Parathyroid adenoma (tissue), 2 donors: ENCODE measurements at regions not wholly inside any gene's neighbourhood (a gene's known extent, or its start where the extent isn't known, plus 50 kb on each side); places are given as distances from the start of the nearest gene placed in this dataset.

Experiments used
- H2AFZ ChIP-seq: fragments of 300-600 bp; sonication (generic); one replicate; pipeline ENCODE4 v1.7.0; 2017; ENCODE audit warnings: antibody characterized with exemption, mild to moderate bottlenecking
- H3K27ac ChIP-seq: fragments of 300-600 bp; sonication (generic); one replicate; pipeline ENCODE4 v1.7.0; 2017
- H3K27me3 ChIP-seq: fragments of 300-600 bp; sonication (generic); one replicate; pipeline ENCODE4 v1.7.0; 2017; ENCODE audit warnings: low read length; ENCODE audit not compliant: control insufficient read depth, insufficient read depth
- H3K36me3 ChIP-seq: fragments of 300-600 bp; sonication (generic); one replicate; pipeline ENCODE4 v1.7.0; 2017; ENCODE audit warnings: low read length; ENCODE audit not compliant: control insufficient read depth, insufficient read depth
- H3K4me1 ChIP-seq: fragments of 300-600 bp; sonication (generic); one replicate; pipeline ENCODE4 v1.7.0; 2017; ENCODE audit warnings: control low read depth
- H3K4me2 ChIP-seq: fragments of 300-600 bp; sonication (generic); one replicate; pipeline ENCODE4 v1.7.0; 2017; ENCODE audit warnings: low read length
- H3K4me3 ChIP-seq: fragments of 300-600 bp; sonication (generic); one replicate; pipeline ENCODE4 v1.7.0; 2017; ENCODE audit warnings: low read depth, low read length
- H3K79me2 ChIP-seq: fragments of 300-600 bp; sonication (generic); one replicate; pipeline ENCODE4 v1.7.0; 2017; ENCODE audit warnings: control low read depth
- H3K9ac ChIP-seq: fragments of 300-600 bp; sonication (generic); one replicate; pipeline ENCODE4 v1.7.0; 2017; ENCODE audit warnings: mild to moderate bottlenecking
- H3K9me3 ChIP-seq: fragments of 300-600 bp; sonication (generic); one replicate; pipeline ENCODE4 v1.7.0; 2017; ENCODE audit warnings: low read length; ENCODE audit not compliant: control insufficient read depth
- TF ChIP-seq, protein P1 (sequence below): fragments of 300-600 bp; sonication (generic); IDR thresholded peaks from one replicate; pipeline ENCODE4 v1.7.0; 2017; ENCODE audit warnings: antibody characterized with exemption, mild to moderate bottlenecking
- donor health status: primary hyperparathyroidism.

DNA sequence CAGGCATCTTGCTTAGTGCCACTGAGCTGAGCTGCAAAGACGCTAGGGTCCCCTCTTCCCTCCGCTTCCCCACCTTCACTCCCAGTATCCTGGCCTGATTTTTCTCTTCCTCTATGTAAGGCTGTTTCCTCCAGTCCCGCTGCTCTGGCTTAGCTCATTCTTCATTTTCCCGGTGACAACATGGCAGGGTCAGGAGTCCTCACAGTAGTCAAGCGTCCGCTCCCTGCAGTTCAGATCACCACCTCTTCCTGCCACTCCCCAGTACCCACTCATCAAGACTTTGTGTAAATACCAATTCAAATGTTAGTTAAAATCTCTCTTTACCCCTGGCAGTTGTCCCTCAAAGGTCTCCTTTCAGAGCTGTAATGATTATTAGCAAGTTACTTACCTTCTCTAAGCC lies 650.4 kb upstream of the CELF2 start:
- H3K9ac ChIP-seq: no peak overlapping the region
- peaks cover 6% of the 10 kb centered on the region for H3K4me1 ChIP-seq
- H3K4me2 ChIP-seq: no peak overlapping the region
- H3K36me3 ChIP-seq: no peaks in the 10 kb centered on the region
- H2AFZ ChIP-seq: no peak overlapping the region
- no peak overlapping the region for H3K27ac ChIP-seq
- TF ChIP-seq, protein P1, sequence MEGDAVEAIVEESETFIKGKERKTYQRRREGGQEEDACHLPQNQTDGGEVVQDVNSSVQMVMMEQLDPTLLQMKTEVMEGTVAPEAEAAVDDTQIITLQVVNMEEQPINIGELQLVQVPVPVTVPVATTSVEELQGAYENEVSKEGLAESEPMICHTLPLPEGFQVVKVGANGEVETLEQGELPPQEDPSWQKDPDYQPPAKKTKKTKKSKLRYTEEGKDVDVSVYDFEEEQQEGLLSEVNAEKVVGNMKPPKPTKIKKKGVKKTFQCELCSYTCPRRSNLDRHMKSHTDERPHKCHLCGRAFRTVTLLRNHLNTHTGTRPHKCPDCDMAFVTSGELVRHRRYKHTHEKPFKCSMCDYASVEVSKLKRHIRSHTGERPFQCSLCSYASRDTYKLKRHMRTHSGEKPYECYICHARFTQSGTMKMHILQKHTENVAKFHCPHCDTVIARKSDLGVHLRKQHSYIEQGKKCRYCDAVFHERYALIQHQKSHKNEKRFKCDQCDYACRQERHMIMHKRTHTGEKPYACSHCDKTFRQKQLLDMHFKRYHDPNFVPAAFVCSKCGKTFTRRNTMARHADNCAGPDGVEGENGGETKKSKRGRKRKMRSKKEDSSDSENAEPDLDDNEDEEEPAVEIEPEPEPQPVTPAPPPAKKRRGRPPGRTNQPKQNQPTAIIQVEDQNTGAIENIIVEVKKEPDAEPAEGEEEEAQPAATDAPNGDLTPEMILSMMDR: no peak
- no peak overlapping the region for H3K4me3 ChIP-seq
- H3K27me3 ChIP-seq: no peaks in the 10 kb centered on the region
- no peaks in the 10 kb centered on the region for H3K9me3 ChIP-seq
- no peaks in the 10 kb centered on the region for H3K79me2 ChIP-seq

DNA sequence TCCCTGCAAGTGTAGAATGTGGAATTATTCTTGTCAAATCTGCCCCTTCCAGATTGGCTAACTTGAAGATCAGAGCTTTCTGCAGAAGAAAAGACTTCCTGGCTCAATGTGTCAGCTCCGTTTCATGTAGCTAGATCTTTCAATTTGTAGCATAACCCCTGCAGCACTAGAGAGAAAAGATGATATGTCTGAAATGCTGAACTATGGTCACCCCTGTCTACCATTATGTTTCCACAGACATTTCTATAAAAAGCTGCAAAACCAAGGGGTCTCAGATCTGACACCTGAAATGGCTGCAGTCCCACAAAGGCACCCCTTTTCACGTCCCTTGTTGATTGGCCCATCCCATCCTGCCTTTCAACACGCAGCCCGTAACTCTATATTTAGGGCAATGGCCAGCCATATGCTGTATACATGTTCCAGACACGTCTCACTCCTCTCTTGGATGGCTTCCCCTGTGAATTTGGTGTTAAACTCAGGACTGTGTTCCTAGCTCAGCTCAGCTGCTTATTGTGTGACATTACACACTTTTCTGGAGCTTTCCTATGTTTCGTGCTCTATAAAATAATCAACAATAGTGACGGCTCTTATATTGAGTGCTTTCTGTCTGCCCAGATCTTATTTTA lies 648.6 kb upstream of the CELF2 start:
- Histone ChIP-seq H3K9ac (no peak overlapping the region), H3K27me3 (no peaks in the 10 kb centered on the region), H3K36me3 (no peaks in the 10 kb centered on the region), H3K4me3 (no peak overlapping the region), H2AFZ (no peak overlapping the region), H3K9me3 (no peaks in the 10 kb centered on the region), H3K4me1 (no peaks in the 10 kb centered on the region), H3K79me2 (no peaks in the 10 kb centered on the region), H3K27ac (no peak overlapping the region), H3K4me2 (no peak overlapping the region)
- TF ChIP-seq, protein P1: no peak

DNA sequence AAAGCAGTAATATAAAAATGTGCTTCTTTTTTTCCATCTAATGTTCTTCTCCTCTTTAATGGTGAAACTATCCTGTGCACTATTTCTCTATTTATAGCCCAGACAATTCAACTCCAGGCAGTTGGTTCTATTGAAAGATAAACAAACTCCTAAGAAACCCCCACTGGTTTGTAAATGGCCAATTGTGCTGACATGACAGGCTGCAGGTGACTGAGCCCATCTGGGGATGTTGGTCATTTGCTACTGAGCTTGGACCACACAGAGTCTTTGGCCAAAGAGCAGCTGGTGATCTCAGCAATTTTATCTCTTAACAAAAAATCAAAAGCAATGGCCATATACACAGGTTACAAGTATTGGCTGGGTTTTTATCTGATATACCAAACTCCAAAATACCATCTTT lies 631.8 kb upstream of the CELF2 start:
- Histone ChIP-seq H3K79me2 (no peaks in the 10 kb centered on the region), H3K27ac (no peak overlapping the region), H2AFZ (no peak overlapping the region), H3K27me3 (no peaks in the 10 kb centered on the region), H3K4me1 (no peaks in the 10 kb centered on the region), H3K4me3 (no peak overlapping the region), H3K9ac (no peak overlapping the region), H3K36me3 (no peaks in the 10 kb centered on the region), H3K9me3 (no peaks in the 10 kb centered on the region), H3K4me2 (no peak overlapping the region)
- TF ChIP-seq, protein P1: no peak

DNA sequence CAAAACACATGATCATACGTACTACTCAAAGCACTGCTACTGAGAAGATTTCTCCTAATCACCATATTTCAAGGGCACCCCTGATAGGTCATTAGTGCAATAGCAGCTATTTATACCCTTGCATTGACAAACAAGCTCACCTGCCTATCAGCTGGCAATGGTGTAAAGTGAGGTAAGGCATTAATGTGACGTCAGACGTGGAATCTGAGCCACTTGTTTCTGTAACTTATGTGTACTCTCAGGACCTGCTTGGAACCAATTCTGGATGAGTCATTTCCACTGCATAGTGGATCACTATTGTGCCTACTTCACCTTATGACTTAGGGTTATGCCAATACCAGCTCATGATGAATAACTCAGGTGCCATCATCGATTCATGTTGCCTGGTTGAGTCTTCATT lies 628.5 kb upstream of the CELF2 start:
- Histone ChIP-seq H3K79me2 (no peaks in the 10 kb centered on the region), H3K4me2 (no peak overlapping the region), H3K4me1 (no peaks in the 10 kb centered on the region), H3K36me3 (no peaks in the 10 kb centered on the region), H3K9me3 (no peaks in the 10 kb centered on the region), H3K9ac (no peak overlapping the region), H3K27ac (no peak overlapping the region), H3K4me3 (no peak overlapping the region), H3K27me3 (no peaks in the 10 kb centered on the region), H2AFZ (no peak overlapping the region)
- TF ChIP-seq, protein P1: no peak

DNA sequence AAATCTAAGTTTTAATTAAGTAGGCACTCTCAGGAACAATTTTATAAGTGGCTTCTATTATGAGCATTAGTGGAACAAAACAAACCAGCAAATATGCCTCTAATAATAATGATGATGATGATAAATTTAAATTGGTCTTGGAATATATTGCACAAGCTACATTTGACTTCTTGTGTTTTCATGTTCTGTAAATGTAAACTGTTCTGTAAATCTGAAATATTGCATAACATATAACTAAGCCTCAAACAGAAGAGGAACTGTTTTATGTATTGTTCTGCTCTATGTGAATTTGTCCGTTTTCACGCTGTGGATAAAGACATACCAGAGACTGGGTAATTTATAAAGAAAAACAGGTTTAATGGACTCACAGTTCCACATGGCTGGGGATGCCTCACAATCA lies 625.2 kb upstream of the CELF2 start:
- H3K9ac ChIP-seq: no peak overlapping the region
- no peaks in the 10 kb centered on the region for H3K9me3 ChIP-seq
- H3K27ac ChIP-seq: no peak overlapping the region
- no peaks in the 10 kb centered on the region for H3K79me2 ChIP-seq
- H3K4me1 ChIP-seq: no peaks in the 10 kb centered on the region
- no peaks in the 10 kb centered on the region for H3K36me3 ChIP-seq
- TF ChIP-seq, protein P1: no peak
- no peak overlapping the region for H3K4me2 ChIP-seq
- no peaks in the 10 kb centered on the region for H3K27me3 ChIP-seq
- no peak overlapping the region for H3K4me3 ChIP-seq
- H2AFZ ChIP-seq: no peak overlapping the region
